Left lung (tissue), 4 donors: ENCODE measurements at regions not wholly inside any gene's neighbourhood (a gene's known extent, or its start where the extent isn't known, plus 50 kb on each side); places are given as distances from the start of the nearest gene placed in this dataset.

Experiments used
- ATAC-seq: fragments of 200-7000 bp; cut with Tn5 transposase; one replicate; pipeline ENCODE4 v1.9.1; 2020; ENCODE audit warnings: moderate library complexity
- DNase-seq, 4 donors: peaks; one replicate each; pipeline ENCODE4 v3.0.0-alpha.2; 2013 to 2020
- H3K27ac ChIP-seq, 2 donors: fragments of 200-600 bp; sonication (generic) in 1 of 2; one replicate each; pipeline versions ENCODE4 v1.5.0 to v1.8.0; 2020 to 2021
- H3K27me3 ChIP-seq, 2 donors: fragments of 200-600 bp; sonication (generic) in 1 of 2; one replicate each; pipeline versions ENCODE4 v1.5.0 to v1.8.0; 2020 to 2021
- H3K36me3 ChIP-seq, 2 donors: fragments of 200-600 bp; sonication (generic) in 1 of 2; one replicate each; pipeline versions ENCODE4 v1.5.0 to v1.8.0; 2020 to 2021
- H3K4me1 ChIP-seq, 2 donors: fragments of 200-600 bp; one replicate each; pipeline ENCODE4 v1.8.0; 2021
- H3K4me3 ChIP-seq, 2 donors: fragments of 200-600 bp; sonication (generic) in 1 of 2; one replicate each; pipeline versions ENCODE4 v1.5.0 to v1.8.0; 2020 to 2021; ENCODE audit warnings: mild to moderate bottlenecking in 1 of 2
- H3K9me3 ChIP-seq, 2 donors: fragments of 200-600 bp; sonication (generic) in 1 of 2; one replicate each; pipeline versions ENCODE4 v1.5.0 to v1.8.0; 2020 to 2021
- intact Hi-C, 2 donors: fragments of 100-400 bp; cut with DNase I; formaldehyde crosslinking; loops; one replicate each; pipeline versions ENCODE4 v1.11.2 to v1.14.2; 2022
- TF ChIP-seq, protein P1 (sequence below), 2 donors: fragments of 200-600 bp; sonication (generic) in 1 of 2; IDR thresholded peaks; one replicate each; pipeline versions ENCODE4 v1.5.0 to v1.8.0; 2021; ENCODE audit warnings: antibody characterized with exemption in 2 of 2
- donor health status: DM: no; HTN: yes; CAD: no.
- donor health status: DM: no; HTN: no; CAD: no.

GRCh38 chr3:193982258-193982659 lies 153.7 kb upstream of the HES1 start:
- ATAC-seq (peak; percentile 60), DNase-seq (peak in 2 of 4 donors; percentile 59 to 84)
- peaks cover 7 to 24% of the 10 kb centered on the region in 2 donors for H3K4me1 ChIP-seq
- no peak overlapping the region for H3K27ac ChIP-seq
- intact Hi-C loops: no loop called here
- H3K4me3 ChIP-seq: no peak overlapping the region
- TF ChIP-seq, protein P1, sequence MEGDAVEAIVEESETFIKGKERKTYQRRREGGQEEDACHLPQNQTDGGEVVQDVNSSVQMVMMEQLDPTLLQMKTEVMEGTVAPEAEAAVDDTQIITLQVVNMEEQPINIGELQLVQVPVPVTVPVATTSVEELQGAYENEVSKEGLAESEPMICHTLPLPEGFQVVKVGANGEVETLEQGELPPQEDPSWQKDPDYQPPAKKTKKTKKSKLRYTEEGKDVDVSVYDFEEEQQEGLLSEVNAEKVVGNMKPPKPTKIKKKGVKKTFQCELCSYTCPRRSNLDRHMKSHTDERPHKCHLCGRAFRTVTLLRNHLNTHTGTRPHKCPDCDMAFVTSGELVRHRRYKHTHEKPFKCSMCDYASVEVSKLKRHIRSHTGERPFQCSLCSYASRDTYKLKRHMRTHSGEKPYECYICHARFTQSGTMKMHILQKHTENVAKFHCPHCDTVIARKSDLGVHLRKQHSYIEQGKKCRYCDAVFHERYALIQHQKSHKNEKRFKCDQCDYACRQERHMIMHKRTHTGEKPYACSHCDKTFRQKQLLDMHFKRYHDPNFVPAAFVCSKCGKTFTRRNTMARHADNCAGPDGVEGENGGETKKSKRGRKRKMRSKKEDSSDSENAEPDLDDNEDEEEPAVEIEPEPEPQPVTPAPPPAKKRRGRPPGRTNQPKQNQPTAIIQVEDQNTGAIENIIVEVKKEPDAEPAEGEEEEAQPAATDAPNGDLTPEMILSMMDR (IDR thresholded peaks at IDR 0.05): no peak
- no peaks in the 10 kb centered on the region for H3K9me3 ChIP-seq
- H3K36me3 ChIP-seq: no peaks in the 10 kb centered on the region
- H3K27me3 ChIP-seq: no peaks in the 10 kb centered on the region

- H3K9me3 ChIP-seq: no peaks in the 10 kb centered on the region
- H3K27me3 ChIP-seq: no peaks in the 10 kb centered on the region
- DNase-seq (no peak), ATAC-seq (peak; percentile 27)
- no peak overlapping the region for H3K4me3 ChIP-seq
- H3K36me3 ChIP-seq: no peaks in the 10 kb centered on the region
- peaks cover 7 to 18% of the 10 kb centered on the region in 2 donors for H3K4me1 ChIP-seq
- H3K27ac ChIP-seq: no peak overlapping the region
- TF ChIP-seq, protein P1 (IDR thresholded peaks at IDR 0.05): no peak
- intact Hi-C loops: no loop called here
Measured at GRCh38 chr3:193983846-193984818, 151.8 kb upstream of the HES1 start.

GRCh38 chr3:193984876-193985275 lies 151.1 kb upstream of the HES1 start:
- Histone ChIP-seq H3K9me3 (no peaks in the 10 kb centered on the region), H3K36me3 (no peaks in the 10 kb centered on the region), H3K27me3 (no peaks in the 10 kb centered on the region), H3K4me3 (no peak overlapping the region), H3K4me1 (peaks cover 7 to 18% of the 10 kb centered on the region in 2 donors), H3K27ac (no peak overlapping the region)
- intact Hi-C loops: no loop called here
- no peak for ATAC-seq
- TF ChIP-seq, protein P1 (IDR thresholded peaks at IDR 0.05): no peak
- no peak for DNase-seq

DNA sequence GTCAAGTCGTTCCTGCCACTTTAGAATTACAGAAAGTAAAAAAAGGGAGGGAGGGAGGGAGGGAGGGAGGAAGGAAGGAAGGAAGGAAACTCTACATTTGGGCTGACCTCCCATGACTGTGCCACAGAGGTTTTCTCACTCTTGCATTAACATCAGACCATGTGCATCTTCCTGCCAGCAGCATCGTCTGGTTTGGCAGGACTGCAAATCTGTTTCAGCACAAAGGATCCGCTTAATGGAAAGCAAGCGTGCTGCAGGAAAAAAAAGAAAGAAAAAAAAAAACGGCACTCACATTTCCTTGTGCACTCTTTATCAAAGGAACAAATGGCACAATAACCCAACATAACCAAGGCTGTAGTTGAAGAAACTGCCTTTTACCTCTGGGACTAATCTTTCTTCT lies 148.8 kb upstream of the HES1 start:
- no peak for ATAC-seq
- no peak overlapping the region for H3K27ac ChIP-seq
- H3K27me3 ChIP-seq: no peaks in the 10 kb centered on the region
- peaks cover 7 to 14% of the 10 kb centered on the region in 2 donors for H3K4me1 ChIP-seq
- no peaks in the 10 kb centered on the region for H3K36me3 ChIP-seq
- DNase-seq: peak in 1 of 4 donors; percentile 66
- no peak overlapping the region for H3K4me3 ChIP-seq
- no peaks in the 10 kb centered on the region for H3K9me3 ChIP-seq
- intact Hi-C loops: no loop called here
- TF ChIP-seq, protein P1 (IDR thresholded peaks at IDR 0.05): no peak

DNA sequence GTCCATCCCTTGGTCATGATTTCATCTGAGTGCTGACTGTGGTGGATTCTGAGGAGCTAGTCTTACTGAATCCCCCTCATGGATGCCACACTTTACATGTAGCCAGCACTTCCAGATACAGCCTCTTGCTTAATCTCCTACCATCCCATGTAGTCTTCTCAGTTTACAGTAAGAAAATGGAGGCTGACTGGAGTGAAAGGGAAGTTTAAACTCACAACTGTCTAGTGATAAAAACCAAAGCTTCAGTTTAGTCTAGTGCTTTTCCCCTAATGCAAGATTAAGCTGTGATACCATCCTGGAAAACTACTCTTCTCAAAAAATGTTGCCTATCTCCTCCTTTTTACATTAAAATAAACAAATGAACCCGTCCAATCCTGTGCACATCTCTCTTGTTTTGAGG lies 146.8 kb upstream of the HES1 start:
- Histone ChIP-seq H3K36me3 (no peaks in the 10 kb centered on the region), H3K4me3 (no peak overlapping the region), H3K9me3 (no peaks in the 10 kb centered on the region), H3K4me1 (peaks cover 0 to 2% of the 10 kb centered on the region in 2 donors), H3K27me3 (no peaks in the 10 kb centered on the region), H3K27ac (no peak overlapping the region)
- TF ChIP-seq, protein P1 (IDR thresholded peaks at IDR 0.05): no peak
- no peak for ATAC-seq
- DNase-seq: no peak
- intact Hi-C loops: no loop called here
